ENCODE measurements at regions not wholly inside any gene's neighbourhood (a gene's known extent, or its start where the extent isn't known, plus 50 kb on each side); places are given as distances from the start of the nearest gene placed in this dataset.

DNA sequence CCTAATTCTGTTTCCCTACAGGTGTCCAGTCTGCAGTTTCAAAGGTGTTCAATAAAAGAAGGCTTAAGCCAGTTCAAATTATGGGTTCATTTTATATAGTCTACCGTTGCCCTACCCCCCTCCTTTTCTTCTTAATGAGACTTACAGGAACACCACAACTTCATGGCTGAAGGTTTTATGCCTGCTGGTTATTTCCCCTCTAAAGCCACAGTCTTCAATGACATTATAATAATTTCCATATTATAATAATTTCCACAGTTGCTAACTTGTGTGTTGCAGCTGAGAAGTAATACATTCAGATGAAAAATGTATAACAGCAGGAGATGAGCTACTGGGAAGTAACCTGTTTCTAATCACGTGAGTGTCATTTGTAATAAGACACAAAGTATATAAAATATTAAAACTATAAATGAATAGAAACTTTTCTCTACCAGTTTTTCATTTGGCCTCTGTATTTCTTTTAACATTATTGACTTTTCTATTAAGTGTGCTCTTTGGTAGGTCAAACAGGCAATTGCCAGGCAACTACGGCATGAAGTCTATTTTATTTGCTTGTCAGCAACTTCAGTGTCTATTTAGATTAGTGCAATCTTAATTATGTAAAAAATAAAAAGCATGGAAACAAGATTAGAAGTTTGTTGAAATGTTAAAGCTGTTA lies 120.5 kb upstream of the HMHB1 start:
- DNase-seq: no peak

- DNase-seq: no peak
Observed at GRCh38 chr5:143687604-143688003, 124.4 kb upstream of the HMHB1 start.

DNA sequence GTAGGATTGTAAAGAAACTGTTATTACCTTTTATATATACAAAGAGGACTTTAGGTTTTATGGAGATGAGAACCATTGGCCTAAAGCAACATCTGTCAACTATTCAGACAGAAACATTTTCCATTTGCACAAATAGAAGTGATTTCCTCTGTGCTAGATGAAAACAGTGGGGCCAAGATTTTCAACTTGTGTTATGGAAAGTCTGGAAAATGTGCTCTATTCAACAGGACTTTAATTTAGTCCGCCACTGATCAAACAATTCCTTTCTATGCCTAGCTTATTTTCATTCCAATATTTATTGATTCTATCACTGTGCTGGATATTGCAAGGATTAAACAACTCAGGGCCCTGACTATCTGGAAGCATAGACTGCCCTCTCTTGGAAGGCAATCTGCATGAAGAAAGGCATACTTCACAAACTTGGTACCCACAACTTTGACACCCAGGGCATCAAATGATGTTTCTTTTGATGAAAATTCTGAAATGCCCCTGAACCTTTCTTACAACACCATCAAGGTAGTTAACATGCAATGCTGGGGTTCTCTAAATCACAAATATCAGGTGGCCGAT lies 126.6 kb upstream of the HMHB1 start:
- DNase-seq: no peak

- DNase-seq: no peak
Observed at GRCh38 chr5:143683459-143683858, 128.5 kb upstream of the HMHB1 start.

GRCh38 chr5:143682929-143683386 lies 129.0 kb upstream of the HMHB1 start:
- DNase-seq: peak; percentile 37

DNA sequence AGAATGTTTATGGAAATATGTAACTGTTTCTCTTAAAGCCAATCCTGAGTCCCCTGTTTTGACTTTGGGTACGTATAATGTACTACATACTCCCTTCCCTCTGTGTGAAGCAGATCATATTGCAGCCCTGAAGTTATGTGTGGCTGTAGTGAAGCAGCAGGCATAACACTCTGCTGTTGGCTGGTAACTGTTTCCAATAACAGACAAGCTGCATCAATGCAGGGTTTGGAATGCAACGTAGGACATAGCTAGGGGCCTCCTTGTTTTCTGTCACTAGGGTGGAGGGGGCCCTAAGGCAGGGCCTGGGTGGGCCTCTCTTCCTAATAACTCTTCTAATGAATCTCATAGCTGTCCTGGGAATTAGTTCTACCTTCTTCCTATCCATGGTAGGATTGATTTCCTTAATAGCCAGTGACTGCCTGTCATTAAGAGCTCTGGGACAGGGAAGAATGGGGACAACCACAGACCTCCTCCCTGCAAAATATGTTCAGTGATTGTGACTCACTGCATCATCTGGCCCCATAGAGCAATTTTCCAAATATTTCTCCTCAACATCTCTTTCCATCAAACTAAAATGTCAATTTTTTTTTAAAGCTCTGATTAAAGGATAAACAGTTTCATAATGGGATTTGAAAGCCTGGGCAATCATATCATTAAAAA lies 129.6 kb upstream of the HMHB1 start:
- DNase-seq: peak; percentile 69

- DNase-seq: no peak
Observed at GRCh38 chr5:143680672-143681259, 131.2 kb upstream of the HMHB1 start.

- DNase-seq: peak; percentile 75
Observed at GRCh38 chr5:143679777-143680176, 132.2 kb upstream of the HMHB1 start.

DNA sequence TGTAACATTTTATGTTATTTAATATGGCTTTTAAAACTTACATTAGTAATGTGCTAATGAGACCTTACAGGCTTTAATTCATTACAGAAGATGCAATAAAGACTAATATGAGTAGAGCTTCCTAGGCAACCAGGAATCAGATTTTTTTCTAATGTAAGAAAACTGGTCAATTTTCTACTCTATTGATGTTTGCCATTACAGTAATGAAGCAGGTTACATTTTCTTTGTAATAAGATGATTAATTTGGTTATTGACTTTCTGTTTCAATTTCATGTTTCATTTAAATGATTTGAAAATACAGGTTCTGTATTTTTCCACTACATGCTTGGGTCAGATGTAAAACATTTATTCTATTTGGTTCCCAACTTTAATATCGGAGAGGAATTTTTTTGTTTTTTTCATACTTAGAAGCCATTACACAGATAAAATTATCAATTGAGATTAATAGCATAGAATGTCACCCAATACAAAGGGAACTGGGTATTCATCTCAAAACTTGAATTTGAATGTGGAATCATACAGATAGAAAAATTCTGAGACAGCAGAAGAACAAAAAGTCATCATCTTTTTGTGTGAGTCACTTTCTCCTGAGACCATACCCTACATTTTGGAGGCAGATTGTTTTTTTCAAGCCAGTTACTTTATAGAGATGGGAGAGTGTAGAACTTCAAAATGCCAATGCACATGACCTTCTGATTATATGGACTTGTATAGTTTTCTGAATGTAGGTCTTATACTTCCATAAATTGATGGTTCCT lies 133.6 kb upstream of the HMHB1 start:
- DNase-seq: no peak

DNA sequence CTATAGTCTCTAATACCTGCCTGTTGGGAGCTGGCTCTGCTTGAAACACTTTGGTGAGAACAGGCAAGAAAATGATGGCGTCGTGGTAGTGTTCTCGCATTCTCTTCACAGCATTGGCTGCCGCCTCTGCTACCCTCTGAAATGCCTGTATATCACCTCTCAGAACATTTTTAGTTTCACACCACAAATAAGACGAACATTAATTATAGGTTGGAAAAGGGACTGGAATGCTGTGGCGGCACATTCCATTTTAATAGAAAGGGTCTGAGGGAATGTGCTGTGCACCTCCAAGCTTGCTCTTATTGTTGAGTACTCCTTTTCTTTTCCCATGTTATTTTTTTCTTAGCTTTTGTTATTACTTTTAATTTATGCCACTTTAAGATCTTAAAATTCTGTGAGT lies 134.6 kb upstream of the HMHB1 start:
- peak; percentile 30 for DNase-seq

- no peak for DNase-seq
Observed at GRCh38 chr5:143676802-143677201, 135.2 kb upstream of the HMHB1 start.

- no peak for DNase-seq
Observed at GRCh38 chr5:143674469-143674786, 137.5 kb upstream of the HMHB1 start.

GRCh38 chr5:143673676-143674468 lies 138.1 kb upstream of the HMHB1 start:
- no peak for DNase-seq

DNA sequence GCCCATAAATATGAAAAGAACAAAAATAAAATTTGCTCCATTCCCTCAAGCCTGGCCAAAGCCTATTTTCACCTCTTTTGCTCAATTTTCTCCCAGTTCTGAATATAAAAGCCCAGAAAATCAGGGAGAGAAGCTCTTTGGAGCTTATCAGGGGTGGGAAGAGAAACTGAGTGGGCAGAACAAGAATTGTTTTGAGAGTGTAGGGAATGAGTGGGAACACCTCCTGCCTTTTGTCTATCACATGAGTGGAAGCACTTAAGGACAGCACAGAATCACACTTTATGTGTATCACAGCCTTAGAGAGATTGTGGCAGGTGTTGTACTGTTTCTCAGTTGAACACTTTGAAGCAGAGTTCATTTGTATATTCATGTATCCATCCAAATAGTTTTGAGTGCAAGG lies 139.2 kb upstream of the HMHB1 start:
- DNase-seq: no peak

GRCh38 chr5:143671674-143672569 lies 140.0 kb upstream of the HMHB1 start:
- DNase-seq: no peak

DNA sequence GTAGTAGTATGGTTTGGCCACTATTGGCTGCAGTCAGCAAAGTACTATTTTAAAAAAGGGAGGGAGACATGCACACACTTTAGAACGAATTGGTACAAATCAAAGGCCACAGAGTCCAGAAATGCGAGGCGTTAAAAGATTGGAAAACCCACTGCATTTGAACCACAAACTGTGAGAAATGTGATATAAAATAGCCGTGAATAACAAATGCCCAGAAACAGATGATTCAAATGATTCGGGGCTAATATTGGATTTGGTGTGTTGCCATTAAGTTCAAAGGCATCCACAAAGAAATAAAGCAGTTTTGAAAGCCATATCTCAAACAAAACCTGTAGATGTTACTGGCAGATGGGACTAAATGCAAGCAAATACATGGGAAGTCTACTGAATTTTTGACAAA lies 140.9 kb upstream of the HMHB1 start:
- DNase-seq: no peak

DNA sequence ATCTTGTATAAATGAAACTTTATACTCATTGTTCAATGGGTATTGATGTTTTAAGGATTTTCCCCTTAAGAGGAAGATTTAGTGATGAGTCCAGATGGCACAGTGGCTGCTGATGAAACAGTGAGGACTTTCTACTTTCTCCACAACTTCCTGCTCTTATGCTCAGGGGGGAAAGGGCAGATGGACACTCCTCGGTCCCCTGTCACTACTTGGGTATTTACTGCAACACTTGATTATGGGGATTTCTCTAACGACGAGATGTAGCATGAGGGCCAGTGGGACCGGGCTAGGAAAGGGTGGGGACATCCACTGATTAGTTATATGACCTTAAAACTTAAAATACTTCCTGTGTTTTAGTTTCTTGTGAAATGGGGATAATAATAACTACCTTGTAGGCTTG lies 146.1 kb upstream of the HMHB1 start:
- DNase-seq: no peak

DNA sequence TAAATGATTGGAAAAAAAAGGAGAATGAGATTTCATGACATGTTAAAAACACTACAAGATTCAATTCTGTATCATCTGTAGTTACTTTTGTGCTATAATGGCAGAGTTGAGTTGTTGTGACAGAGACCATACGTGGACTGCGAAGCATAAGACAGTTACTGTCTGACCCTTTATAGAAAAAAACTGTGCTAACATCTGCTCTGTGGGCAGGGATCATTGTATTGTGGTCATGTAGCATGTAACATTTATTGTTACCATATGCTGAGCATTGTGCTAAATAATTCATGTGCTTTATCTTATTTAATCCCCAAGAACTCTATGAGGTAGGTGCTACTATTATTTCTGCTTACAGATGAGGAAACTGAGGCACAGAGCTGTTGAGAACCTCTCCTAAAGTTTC lies 147.3 kb upstream of the HMHB1 start:
- peak; percentile 54 for DNase-seq

- DNase-seq: no peak
Observed at GRCh38 chr5:143663872-143664271, 148.1 kb upstream of the HMHB1 start.

DNA sequence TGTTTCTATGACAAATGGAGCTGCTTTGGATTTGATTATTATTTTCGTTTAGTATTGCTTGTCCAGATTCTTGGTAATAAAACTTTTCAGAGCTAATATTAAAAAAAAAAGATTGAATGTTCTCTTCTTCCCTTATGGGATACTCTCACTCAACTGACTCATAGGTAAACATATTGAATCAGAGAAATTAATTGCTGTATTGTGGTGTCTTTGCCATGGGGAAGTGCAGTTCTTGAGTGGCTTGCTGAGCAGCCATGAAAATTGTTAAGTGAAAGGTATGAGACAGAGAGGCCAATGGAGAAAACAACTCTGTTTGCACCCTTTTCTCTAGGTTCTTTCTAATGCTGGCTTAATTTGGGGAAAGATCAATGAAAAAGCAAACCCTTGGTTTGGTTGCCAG lies 149.9 kb upstream of the HMHB1 start:
- no peak for DNase-seq

- no peak for DNase-seq
Observed at GRCh38 chr5:143660625-143661024, 151.3 kb upstream of the HMHB1 start.
